H9 (cell line): ENCODE measurements at regions not wholly inside any gene's neighbourhood (a gene's known extent, or its start where the extent isn't known, plus 50 kb on each side); places are given as distances from the start of the nearest gene placed in this dataset.

ENCODE experiments used
- DNase-seq: peaks from one replicate; pipeline ENCODE4 v3.0.0-alpha.2; 2017
- H2AFZ ChIP-seq: one replicate; pipeline ENCODE4 v1.6.1; 2013; ENCODE audit warnings: mild to moderate bottlenecking, low read length, control low read depth, moderate library complexity
- H2AK5ac ChIP-seq: 2 replicates; pipeline ENCODE4 v1.6.1; 2013; ENCODE audit warnings: low read length, control low read depth, mixed read lengths; ENCODE audit not compliant: insufficient read length
- H2BK120ac ChIP-seq: one replicate; pipeline ENCODE4 v1.6.1; 2013; ENCODE audit warnings: low read depth, mild to moderate bottlenecking, low read length, control low read depth, inconsistent platforms; ENCODE audit not compliant: poor library complexity, severe bottlenecking
- H2BK12ac ChIP-seq: 2 replicates; pipeline ENCODE4 v1.6.1; 2013; ENCODE audit warnings: low read length, control low read depth, mixed read lengths, low read depth; ENCODE audit not compliant: insufficient read length
- H2BK15ac ChIP-seq: 2 replicates; pipeline ENCODE4 v1.6.1; 2013; ENCODE audit warnings: low read depth, low read length, control low read depth
- H2BK20ac ChIP-seq: one replicate; pipeline ENCODE4 v1.6.1; 2013; ENCODE audit warnings: low read depth, mild to moderate bottlenecking, low read length, control low read depth, inconsistent platforms; ENCODE audit not compliant: poor library complexity, severe bottlenecking
- H2BK5ac ChIP-seq: 2 replicates; pipeline ENCODE4 v1.6.1; 2013; ENCODE audit warnings: low read length, control low read depth, mixed read lengths; ENCODE audit not compliant: insufficient read length
- H3K14ac ChIP-seq: 2 replicates; pipeline ENCODE4 v1.6.1; 2013; ENCODE audit warnings: low read length, control low read depth; ENCODE audit not compliant: insufficient read depth
- H3K18ac ChIP-seq: 2 replicates; pipeline ENCODE4 v1.6.1; 2013; ENCODE audit warnings: low read depth, mild to moderate bottlenecking, mixed read lengths, low read length, control low read depth; ENCODE audit not compliant: insufficient read length
- H3K23ac ChIP-seq: 2 replicates; pipeline ENCODE4 v1.6.1; 2013; ENCODE audit warnings: low read length, control low read depth, mixed read lengths, low read depth; ENCODE audit not compliant: insufficient read length
- H3K23me2 ChIP-seq: 2 replicates; pipeline ENCODE4 v1.6.1; 2013; ENCODE audit warnings: low read depth, mild to moderate bottlenecking, mixed read lengths, low read length, control low read depth; ENCODE audit not compliant: insufficient read length, poor library complexity, severe bottlenecking
- H3K27ac ChIP-seq: 2 replicates; pipeline ENCODE4 v1.5.1; 2013; ENCODE audit warnings: low read length, control low read depth, mixed read lengths, low read depth; ENCODE audit not compliant: insufficient read length
- H3K27me3 ChIP-seq: 2 replicates; pipeline ENCODE4 v1.6.1; 2013; ENCODE audit warnings: low read length, control low read depth, inconsistent platforms; ENCODE audit not compliant: insufficient read depth
- H3K4ac ChIP-seq: 2 replicates; pipeline ENCODE4 v1.6.1; 2013; ENCODE audit warnings: low read depth, mild to moderate bottlenecking, control low read depth, inconsistent platforms, low read length, moderate library complexity
- H3K4me1 ChIP-seq: 2 replicates; pipeline ENCODE4 v1.6.1; 2013; ENCODE audit warnings: low read length, control low read depth, inconsistent platforms; ENCODE audit not compliant: insufficient read depth
- H3K4me2 ChIP-seq: 2 replicates; pipeline ENCODE4 v1.6.1; 2013; ENCODE audit warnings: low read length, control low read depth, mixed read lengths; ENCODE audit not compliant: insufficient read length, insufficient read depth
- H3K56ac ChIP-seq: 2 replicates; pipeline ENCODE4 v1.6.1; 2013; ENCODE audit warnings: low read depth, mild to moderate bottlenecking, mixed read lengths, low read length, control low read depth; ENCODE audit not compliant: insufficient read length
- H3K79me1 ChIP-seq: 2 replicates; pipeline ENCODE4 v1.6.1; 2013; ENCODE audit warnings: low read depth, mild to moderate bottlenecking, moderate library complexity, low read length, control low read depth, inconsistent platforms; ENCODE audit not compliant: insufficient read depth, poor library complexity, severe bottlenecking
- H3K79me2 ChIP-seq: 2 replicates; pipeline ENCODE4 v1.6.1; 2013; ENCODE audit warnings: low read length, control low read depth, inconsistent platforms; ENCODE audit not compliant: insufficient read depth
- H3K9ac ChIP-seq: 2 replicates; pipeline ENCODE4 v1.6.1; 2013; ENCODE audit warnings: low read length, control low read depth, mixed read lengths; ENCODE audit not compliant: insufficient read length; ENCODE audit errors: extremely low read depth
- H3K9me3 ChIP-seq: one replicate; pipeline ENCODE4 v1.6.1; 2013; ENCODE audit warnings: low read depth, low read length, inconsistent platforms; ENCODE audit not compliant: control insufficient read depth
- H3T11ph ChIP-seq: one replicate; pipeline ENCODE4 v1.6.1; 2013; ENCODE audit warnings: mild to moderate bottlenecking, low read length, control low read depth, inconsistent platforms
- H4K20me1 ChIP-seq: one replicate; pipeline ENCODE4 v1.6.1; 2013; ENCODE audit not compliant: control insufficient read depth, insufficient read length, insufficient read depth
- H4K5ac ChIP-seq: 2 replicates; pipeline ENCODE4 v1.6.1; 2013; ENCODE audit warnings: low read depth, mild to moderate bottlenecking, mixed read lengths, low read length, control low read depth; ENCODE audit not compliant: insufficient read length
- H4K8ac ChIP-seq: replicated peaks from 2 replicates; pipeline ENCODE4 v1.6.1; 2013; ENCODE audit warnings: low read length, control low read depth, mixed read lengths, low read depth; ENCODE audit not compliant: insufficient read length
- H4K91ac ChIP-seq: 2 replicates; pipeline ENCODE4 v1.6.1; 2013; ENCODE audit warnings: low read depth, mild to moderate bottlenecking, moderate library complexity, mixed read lengths, low read length, control low read depth; ENCODE audit not compliant: insufficient read length
- H3K27ac Mint-ChIP-seq, 3 experiments: 2 replicates in 2 of 3; 3 replicates in 1 of 3; pipeline ENCODE4 v1.8.0; 2020 to 2021; ENCODE audit warnings: mixed read lengths in 3 of 3, mild to moderate bottlenecking in 1 of 3, moderate library complexity in 1 of 3
- H3K27me3 Mint-ChIP-seq: 2 replicates; pipeline ENCODE4 v1.8.0; 2021; ENCODE audit warnings: low read depth, mild to moderate bottlenecking, moderate library complexity, mixed read lengths
- H3K36me3 Mint-ChIP-seq, 3 experiments: 2 replicates in 2 of 3; 3 replicates in 1 of 3; pipeline ENCODE4 v1.8.0; 2020 to 2021; ENCODE audit warnings: low read depth in 3 of 3, mixed read lengths in 3 of 3; ENCODE audit not compliant: insufficient read depth in 1 of 3
- H3K4me1 Mint-ChIP-seq, 2 experiments: 2 replicates each; pipeline ENCODE4 v1.8.0; 2020; ENCODE audit warnings: mixed read lengths in 2 of 2
- H3K4me3 Mint-ChIP-seq, 2 experiments: 2 replicates in 1 of 2; 3 replicates in 1 of 2; pipeline ENCODE4 v1.8.0; 2020 to 2021; ENCODE audit warnings: mild to moderate bottlenecking in 2 of 2, mixed read lengths in 2 of 2, moderate library complexity in 1 of 2
- H3K9me3 Mint-ChIP-seq, 2 experiments: 2 replicates in 1 of 2; 3 replicates in 1 of 2; pipeline ENCODE4 v1.8.0; 2020; ENCODE audit warnings: mild to moderate bottlenecking in 2 of 2, mixed read lengths in 2 of 2, moderate library complexity in 1 of 2
- WGBS: extraction: QIAGEN DNeasy Blood & Tissue Kit; methylation state at CpG from one replicate; pipeline ENCODE4 v1.1.7; 2013; ENCODE audit warnings: missing lambda C conversion rate, low lambda C conversion rate, mixed read lengths; ENCODE audit not compliant: insufficient read length; ENCODE audit errors: extremely low coverage; 5-methylcytosine and 5-hydroxymethylcytosine counted together
- TF ChIP-seq, protein P1 (sequence below): fragments of 200-600 bp; sonication (generic); conservative IDR thresholded peaks from 3 replicates; pipeline ENCODE4 v1.8.0; 2021; ENCODE audit warnings: antibody characterized with exemption, mild to moderate bottlenecking

DNA sequence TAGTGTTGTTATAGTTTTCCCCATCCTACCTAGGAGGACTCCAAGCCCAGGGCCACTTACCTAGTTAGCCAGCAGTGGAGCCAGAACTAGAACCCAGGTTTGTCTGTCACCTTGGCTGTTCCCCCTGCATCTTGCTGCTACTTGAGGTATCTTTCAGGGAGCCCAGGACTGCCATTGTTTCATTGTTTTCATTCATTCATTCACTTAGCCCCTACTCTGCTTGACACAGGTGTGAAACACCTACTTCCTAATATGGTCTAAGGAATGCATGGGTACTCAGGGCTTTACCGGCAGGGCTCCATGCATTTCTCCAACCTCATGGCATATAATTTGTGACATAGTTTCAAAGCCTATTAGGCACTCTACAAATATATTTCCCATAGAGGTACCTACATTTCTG, 266.6 kb upstream of the TPM1 start:
- H2AFZ ChIP-seq, result no peak overlapping the region
- no peak overlapping the region for H3K4ac ChIP-seq
- no peak overlapping the region for H3K56ac ChIP-seq
- no peaks in the 10 kb centered on the region for H3K23me2 ChIP-seq
- H3T11ph ChIP-seq, result no peak overlapping the region
- no peak overlapping the region for H2BK15ac ChIP-seq
- H3K27me3 ChIP-seq, result no peaks in the 10 kb centered on the region
- H2BK5ac ChIP-seq, result no peak overlapping the region
- no peak overlapping the region for H2BK12ac ChIP-seq
- H3K4me1 Mint-ChIP-seq, result peaks cover 26 to 27% of the 10 kb centered on the region in 2 experiments
- H4K20me1 ChIP-seq, result no peaks in the 10 kb centered on the region
- no peak overlapping the region for H3K18ac ChIP-seq
- no peak overlapping the region for H3K23ac ChIP-seq
- H3K27me3 Mint-ChIP-seq, result no peaks in the 10 kb centered on the region
- H3K9ac ChIP-seq, result no peak overlapping the region
- H3K9me3 ChIP-seq, result no peaks in the 10 kb centered on the region
- no peak overlapping the region for H3K27ac ChIP-seq
- H2BK20ac ChIP-seq, result no peak overlapping the region
- H3K79me1 ChIP-seq, result no peaks in the 10 kb centered on the region
- H3K79me2 ChIP-seq, result no peaks in the 10 kb centered on the region
- TF ChIP-seq, protein P1, sequence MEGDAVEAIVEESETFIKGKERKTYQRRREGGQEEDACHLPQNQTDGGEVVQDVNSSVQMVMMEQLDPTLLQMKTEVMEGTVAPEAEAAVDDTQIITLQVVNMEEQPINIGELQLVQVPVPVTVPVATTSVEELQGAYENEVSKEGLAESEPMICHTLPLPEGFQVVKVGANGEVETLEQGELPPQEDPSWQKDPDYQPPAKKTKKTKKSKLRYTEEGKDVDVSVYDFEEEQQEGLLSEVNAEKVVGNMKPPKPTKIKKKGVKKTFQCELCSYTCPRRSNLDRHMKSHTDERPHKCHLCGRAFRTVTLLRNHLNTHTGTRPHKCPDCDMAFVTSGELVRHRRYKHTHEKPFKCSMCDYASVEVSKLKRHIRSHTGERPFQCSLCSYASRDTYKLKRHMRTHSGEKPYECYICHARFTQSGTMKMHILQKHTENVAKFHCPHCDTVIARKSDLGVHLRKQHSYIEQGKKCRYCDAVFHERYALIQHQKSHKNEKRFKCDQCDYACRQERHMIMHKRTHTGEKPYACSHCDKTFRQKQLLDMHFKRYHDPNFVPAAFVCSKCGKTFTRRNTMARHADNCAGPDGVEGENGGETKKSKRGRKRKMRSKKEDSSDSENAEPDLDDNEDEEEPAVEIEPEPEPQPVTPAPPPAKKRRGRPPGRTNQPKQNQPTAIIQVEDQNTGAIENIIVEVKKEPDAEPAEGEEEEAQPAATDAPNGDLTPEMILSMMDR, result no peak
- no peak overlapping the region for H2AK5ac ChIP-seq
- H3K27ac Mint-ChIP-seq, result peak overlapping the region in 2 of 3 experiments; percentile 35 to 52; a peak in 2 of 7 replicates
- no peaks in the 10 kb centered on the region for H3K9me3 Mint-ChIP-seq
- no peak overlapping the region for H4K5ac ChIP-seq
- H3K4me1 ChIP-seq, result peaks cover 3% of the 10 kb centered on the region; the same call in 1 of the 2 replicates
- H3K14ac ChIP-seq, result no peak overlapping the region
- H3K4me3 Mint-ChIP-seq, result no peak overlapping the region
- H4K91ac ChIP-seq, result no peak overlapping the region
- H4K8ac ChIP-seq, result no peak overlapping the region
- peaks cover 3 to 9% (median 5%) of the 10 kb centered on the region in 3 experiments; a peak in 4 of 7 replicates for H3K36me3 Mint-ChIP-seq
- WGBS, result no CpG with 5 or more reads among the region's 1 CpG
- DNase-seq, result no peak
- no peak overlapping the region for H2BK120ac ChIP-seq
- no peak overlapping the region for H3K4me2 ChIP-seq
